ES-I3 (cell line): ENCODE measurements at regions not wholly inside any gene's neighbourhood (a gene's known extent, or its start where the extent isn't known, plus 50 kb on each side); places are given as distances from the start of the nearest gene placed in this dataset.
"Not testable (repeated sequence)": the region's sequence is repeated elsewhere in the genome, so short reads cannot be mapped to it uniquely, and the experiment has no call there.

ENCODE experiments used
- H3K36me3 ChIP-seq: 2 replicates; pipeline ENCODE4 v1.6.1; 2013; ENCODE audit warnings: mild to moderate bottlenecking, low read length, control low read depth, moderate library complexity; ENCODE audit not compliant: insufficient read depth
- H3K4me1 ChIP-seq: 2 replicates; pipeline ENCODE4 v1.6.1; 2013; ENCODE audit warnings: mild to moderate bottlenecking, control low read depth, low read length; ENCODE audit not compliant: insufficient read depth
- H3K9ac ChIP-seq: 2 replicates; pipeline ENCODE4 v1.6.1; 2013; ENCODE audit warnings: low read depth, mild to moderate bottlenecking, low read length, moderate library complexity
- H3K9me3 ChIP-seq: 2 replicates; pipeline ENCODE4 v1.6.1; 2013; ENCODE audit warnings: mild to moderate bottlenecking, low read length, moderate library complexity; ENCODE audit not compliant: control insufficient read depth, insufficient read depth

DNA sequence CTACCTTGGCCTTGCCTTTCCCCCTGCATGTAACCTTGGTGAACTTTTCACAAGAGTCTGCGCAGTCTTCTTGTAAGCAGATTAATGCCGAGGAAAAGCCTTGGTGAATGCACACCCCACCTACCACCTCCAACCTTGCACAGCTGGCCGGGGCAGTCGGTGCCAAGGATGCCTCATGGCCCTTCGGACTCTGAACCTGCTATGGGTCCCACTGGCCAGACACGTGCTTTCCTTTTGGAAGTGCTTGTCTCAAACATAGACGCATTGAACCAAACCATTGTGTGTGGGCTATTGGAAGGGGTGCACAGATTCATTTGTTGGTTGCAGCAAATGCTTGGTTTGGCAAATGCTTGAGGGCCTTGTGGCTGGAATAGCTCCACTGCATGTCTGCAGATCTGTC is 109.0 kb upstream of the PLGLB2 start:
- not testable (repeated sequence) for H3K9ac ChIP-seq, H3K9me3 ChIP-seq, H3K4me1 ChIP-seq, H3K36me3 ChIP-seq

DNA sequence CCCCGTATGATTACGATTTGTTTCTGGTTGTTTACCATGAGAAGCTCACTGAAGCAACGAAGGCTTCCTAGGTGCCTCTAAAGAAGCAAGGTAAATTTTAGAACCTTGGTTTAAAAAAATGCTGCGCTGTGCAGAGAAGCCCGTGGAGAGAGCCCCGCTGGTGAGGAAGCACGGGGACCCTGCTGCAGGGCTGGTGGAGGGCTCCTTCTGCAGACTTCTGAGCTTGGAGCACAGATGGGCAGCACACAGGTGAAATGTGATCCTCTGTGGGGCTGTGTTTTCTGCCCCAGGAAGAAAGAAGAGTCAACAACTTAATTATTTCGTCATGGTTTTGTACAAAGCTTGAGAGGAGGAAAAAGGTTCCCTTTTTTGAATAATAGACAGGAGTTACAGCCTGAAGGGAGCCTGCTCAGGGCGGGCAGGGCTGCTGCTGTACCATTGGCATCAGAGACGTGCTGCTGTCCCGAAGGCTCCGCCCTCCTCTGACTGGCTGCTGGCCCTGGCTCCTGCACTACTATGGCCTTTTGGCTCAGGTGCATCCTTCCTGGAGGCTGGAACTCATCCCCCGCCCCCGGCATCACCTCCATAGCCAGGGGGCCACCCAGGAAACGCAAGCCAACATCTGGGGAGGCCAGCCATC is 108.0 kb upstream of the PLGLB2 start:
- H3K4me1 ChIP-seq, H3K9ac ChIP-seq: not testable (repeated sequence)

DNA sequence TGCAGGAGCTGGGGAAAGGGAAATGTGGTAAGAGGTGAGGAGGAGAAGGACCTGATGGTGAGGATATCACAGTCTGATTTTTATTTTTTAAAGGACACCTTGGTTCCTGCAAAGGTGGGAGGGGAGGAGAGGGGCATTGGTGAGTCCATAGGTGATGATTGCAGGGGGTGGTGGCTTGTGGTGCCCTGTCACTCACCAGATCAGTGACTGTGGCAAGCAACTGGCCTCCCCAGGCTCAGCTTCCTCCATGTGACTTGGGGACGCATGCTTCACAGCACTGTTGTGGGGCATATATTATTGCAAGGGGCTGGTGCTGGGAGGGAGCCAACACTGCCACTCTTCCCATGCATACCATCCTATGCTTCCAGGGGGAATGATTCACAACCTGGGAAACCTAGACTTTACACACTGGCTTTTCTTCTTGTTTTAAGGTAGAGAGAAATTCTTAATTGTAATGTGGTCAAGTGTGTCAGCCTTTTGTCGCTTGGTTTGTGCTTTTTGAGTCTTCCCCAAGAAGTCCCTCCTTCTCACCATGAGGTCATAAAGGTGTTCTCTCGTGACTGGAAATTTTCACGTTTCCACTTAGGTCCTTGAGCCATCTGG is 106.8 kb upstream of the PLGLB2 start:
- H3K9me3 ChIP-seq, H3K36me3 ChIP-seq, H3K4me1 ChIP-seq, H3K9ac ChIP-seq: not testable (repeated sequence)

More for the DNA sequence above, 108.0 kb upstream of the PLGLB2 start:
- H3K9me3 ChIP-seq, H3K36me3 ChIP-seq: not testable (repeated sequence)

DNA sequence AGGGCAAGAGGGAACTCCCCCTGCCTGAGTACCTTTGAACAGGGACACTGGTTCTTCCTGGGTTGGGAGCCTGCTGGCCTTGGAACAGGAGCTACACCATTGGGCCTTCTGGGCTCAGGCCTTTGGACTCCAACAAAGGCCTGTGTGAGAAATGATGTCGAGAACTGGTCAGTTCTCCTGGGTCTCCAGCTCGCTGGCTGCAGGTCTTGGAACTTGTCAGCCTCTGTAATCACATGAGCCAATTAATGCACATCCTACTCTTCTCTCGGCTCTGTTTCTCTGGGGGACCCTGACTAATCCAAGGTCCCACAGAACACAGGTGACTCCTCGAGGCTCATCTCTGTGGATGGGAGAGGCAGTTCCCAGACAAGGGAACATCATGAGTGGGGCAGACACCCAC is 104.7 kb upstream of the PLGLB2 start:
- not testable (repeated sequence) for H3K36me3 ChIP-seq, H3K9ac ChIP-seq, H3K9me3 ChIP-seq, H3K4me1 ChIP-seq

DNA sequence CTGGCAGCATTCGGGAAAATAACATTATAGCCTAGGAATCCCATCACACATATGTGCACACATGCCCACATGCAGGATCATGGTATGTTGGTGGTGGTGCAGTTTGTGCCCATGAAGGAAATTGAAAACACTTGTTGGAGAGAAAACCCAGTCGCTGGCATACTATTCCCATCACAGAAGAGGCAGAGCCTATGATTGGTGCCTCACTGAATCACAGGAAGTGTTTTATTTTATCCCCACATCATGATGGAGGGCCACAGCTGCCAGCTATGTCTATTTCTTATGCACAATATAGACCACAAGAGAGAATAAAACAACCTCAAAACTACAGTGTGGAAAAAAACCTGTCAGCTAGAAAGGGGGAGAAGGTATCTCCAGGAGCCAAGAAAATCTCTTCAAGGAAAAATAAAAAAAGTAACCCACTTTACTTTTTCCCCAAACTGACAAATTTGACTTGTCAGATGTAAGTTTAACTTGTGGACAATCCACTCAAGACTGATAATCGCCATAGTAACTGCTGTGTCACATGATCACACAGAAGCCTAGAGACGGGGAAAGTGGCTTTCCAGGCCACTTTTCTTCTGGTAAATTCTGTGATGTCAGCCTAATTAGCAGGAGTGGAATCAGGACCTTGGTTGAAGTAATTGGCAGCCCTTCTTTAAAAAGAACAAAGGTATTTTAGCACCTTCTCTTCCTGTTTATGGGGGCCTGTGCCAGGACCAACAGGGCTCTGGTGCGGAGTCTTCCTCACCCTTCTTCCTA is 100.0 kb upstream of the PLGLB2 start:
- H3K9ac ChIP-seq, H3K9me3 ChIP-seq, H3K4me1 ChIP-seq, H3K36me3 ChIP-seq: not testable (repeated sequence)

DNA sequence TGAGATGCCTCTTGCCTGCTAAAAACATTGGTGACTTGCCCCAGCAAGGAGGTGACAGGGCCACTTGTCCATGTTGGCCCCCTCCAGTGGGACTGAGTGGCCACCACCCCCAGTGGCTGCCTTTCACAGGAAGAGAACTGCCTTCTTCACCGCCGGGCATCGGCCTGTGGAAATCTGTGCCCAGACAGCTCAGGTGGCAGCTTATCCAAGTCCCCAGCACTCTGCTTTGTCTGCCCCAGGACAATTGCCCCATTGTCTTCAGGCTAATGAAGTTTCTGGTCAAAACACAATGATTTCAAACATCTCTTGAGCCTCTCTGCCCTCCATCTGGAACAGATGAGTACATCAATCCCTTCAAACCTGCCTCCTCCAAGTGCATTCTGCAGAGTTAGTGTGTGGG is 99.1 kb upstream of the PLGLB2 start:
- not testable (repeated sequence) for H3K9ac ChIP-seq, H3K9me3 ChIP-seq, H3K36me3 ChIP-seq, H3K4me1 ChIP-seq

DNA sequence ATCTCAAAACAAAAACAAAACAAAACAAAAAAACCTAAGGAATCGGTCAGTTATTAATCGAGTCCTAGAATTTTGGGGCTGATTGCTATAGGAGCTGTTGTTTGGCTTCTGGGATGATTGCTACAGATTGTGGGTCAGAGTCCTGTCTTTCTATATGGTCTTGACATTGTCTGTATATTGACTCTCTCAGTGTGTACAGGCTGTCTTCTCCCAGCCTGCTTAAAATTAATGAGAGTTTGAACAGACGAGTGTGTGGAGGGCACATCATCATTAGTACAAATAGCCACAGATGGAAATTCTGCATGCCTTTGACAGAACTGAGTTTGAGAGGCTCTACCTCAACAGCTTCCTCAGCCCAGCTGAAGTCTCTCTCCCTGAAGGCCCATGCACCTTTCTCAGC is 98.0 kb upstream of the PLGLB2 start:
- H3K9me3 ChIP-seq, H3K36me3 ChIP-seq, H3K9ac ChIP-seq, H3K4me1 ChIP-seq: not testable (repeated sequence)

DNA sequence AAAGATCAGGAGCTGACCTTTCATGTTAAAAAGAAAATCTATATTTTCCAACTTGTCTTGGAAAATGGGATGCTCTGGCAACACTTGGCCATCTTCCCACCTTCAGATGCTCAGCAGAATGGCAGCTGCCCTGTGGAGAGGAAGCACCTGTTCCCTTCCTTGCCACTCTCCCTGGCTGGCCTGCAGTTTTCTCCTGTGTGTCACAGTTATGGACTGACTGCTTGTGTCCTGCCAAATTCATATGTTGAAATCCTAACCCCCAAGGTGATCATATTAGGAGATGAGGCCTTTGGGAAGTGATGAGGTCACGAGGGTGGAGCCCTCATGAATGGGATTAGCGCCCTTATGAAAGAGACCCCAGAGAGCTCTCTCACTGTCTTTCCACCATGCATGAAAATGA is 97.0 kb upstream of the PLGLB2 start:
- not testable (repeated sequence) for H3K36me3 ChIP-seq, H3K9ac ChIP-seq, H3K9me3 ChIP-seq, H3K4me1 ChIP-seq

DNA sequence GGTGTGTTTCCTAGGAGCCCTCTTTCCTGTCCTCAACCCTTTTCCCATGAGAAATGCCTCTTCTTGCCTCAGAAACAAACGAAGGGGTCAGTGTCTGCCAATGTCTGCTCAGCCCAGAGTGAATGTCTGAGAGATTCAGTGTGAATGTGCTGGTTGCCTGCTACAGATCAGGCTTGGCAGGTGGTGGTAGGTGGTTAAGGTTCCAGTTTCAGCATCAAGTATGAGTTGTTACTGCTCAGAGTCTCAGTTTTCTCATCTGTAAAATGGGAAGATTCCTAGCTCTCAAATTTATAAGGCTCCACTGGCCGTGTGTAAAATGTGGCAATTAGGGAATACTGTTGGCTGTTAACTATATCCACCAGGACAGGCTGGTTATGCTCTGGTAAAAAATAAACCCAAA is 96.3 kb upstream of the PLGLB2 start:
- not testable (repeated sequence) for H3K4me1 ChIP-seq, H3K36me3 ChIP-seq, H3K9me3 ChIP-seq, H3K9ac ChIP-seq

DNA sequence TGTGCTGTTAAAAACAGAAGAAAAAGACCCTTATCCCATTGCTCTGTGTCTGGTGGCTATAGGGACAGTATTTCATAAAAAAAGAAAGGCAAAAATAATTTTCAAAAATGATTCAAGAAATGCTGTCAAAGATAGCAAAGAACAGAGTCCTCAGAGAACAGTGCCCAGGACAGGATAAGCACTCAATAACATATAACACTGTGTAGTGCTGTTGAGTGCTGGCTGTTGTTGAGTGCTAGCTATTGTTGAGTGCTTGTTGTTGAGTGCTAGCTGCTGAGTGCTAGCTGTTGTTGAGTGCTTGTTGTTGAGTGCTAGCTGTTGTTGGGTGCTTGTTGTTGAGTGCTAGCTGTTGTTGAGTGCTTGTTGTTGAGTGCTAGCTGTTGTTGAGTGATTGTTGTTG is 94.5 kb upstream of the PLGLB2 start:
- not testable (repeated sequence) for H3K36me3 ChIP-seq, H3K9ac ChIP-seq, H3K4me1 ChIP-seq, H3K9me3 ChIP-seq

DNA sequence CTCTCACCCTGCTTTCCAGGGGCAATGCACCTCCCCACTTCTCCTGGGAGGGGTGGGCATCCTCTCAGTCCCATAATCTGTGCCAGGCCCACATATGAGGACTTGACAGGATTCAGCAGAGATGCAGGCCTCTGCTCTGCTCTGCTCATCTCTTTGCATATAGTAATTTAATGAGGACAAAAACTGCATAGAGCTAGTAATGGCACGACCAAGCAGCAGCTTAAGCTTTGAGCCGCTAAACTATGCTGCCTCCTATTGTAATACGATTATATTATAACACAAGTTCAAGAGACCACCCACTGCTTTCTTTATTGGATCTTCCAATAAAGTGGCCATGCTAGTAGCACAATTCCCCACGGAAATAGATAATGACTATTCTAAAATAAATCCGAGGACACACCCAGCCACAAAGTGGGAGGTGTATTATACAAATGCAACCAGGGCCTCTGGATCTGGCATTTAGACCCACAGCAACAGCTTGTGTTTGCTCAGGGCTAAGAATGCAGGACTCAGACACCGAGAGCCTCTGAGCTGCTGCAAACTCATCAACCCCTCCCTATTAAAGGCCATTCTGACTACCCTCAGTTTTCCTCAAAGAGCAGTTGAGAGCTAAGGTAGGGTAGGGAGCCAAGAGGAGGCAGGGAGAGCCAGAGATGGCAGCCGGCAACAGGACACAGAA is 93.6 kb upstream of the PLGLB2 start:
- H3K4me1 ChIP-seq, H3K36me3 ChIP-seq, H3K9me3 ChIP-seq, H3K9ac ChIP-seq: not testable (repeated sequence)

DNA sequence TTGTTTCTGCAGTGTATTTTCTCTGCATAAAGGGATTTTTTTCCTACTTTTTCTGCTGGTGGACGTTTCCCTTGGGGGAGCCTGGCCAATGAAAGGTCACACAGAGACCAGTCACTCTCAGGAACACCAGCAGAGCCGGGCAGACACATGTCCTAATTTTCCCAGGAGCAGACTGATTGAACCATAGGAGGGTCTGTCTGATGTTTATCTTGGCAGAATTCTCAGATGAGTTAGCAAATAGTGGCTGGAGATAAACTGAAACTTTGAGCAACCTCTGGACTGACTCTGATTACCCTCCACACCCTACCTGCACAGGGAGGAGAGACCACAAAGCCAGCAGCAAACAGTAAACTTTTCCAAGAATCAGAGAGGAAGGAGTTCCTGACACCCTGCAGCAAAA is 90.0 kb upstream of the PLGLB2 start:
- not testable (repeated sequence) for H3K4me1 ChIP-seq, H3K36me3 ChIP-seq, H3K9ac ChIP-seq, H3K9me3 ChIP-seq

DNA sequence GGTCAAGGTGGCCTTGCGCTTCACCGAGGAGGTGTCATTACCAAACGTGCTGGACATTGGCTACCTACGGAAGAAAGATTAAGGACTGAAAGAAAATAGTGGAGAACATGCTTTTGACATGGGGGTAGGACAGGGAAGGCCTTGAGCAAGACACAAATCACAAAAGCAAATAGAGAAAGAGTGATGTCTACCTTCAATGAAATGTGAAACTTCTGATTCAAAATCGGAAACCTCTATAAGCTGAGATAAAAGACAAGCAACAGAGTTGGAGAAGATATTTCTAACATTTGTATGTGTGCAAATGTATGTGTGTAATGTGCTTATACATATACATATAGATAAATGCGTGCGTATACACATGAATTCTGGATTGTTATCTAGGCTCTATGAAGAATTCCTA is 89.5 kb upstream of the PLGLB2 start:
- not testable (repeated sequence) for H3K9ac ChIP-seq, H3K9me3 ChIP-seq, H3K36me3 ChIP-seq, H3K4me1 ChIP-seq

DNA sequence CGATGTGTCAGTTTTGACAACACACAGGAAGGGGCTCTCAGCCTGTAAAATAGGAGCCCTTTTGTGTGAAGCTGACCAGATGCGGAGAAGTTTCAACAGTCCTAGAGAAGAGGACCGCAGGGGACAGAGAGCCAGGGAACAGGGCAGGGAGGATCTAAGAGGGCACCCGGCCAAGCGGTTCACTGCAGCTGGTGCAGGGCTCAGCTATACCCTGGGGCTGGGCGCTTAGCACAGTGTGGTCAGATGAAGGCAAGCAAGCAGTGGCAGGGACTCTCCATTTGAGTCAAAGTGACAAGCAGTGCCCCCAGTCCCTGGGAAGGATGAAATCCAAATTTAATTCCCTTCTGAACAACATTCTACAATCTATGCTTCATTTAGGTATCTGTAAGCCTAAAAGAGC is 88.9 kb upstream of the PLGLB2 start:
- H3K9ac ChIP-seq, H3K4me1 ChIP-seq, H3K9me3 ChIP-seq, H3K36me3 ChIP-seq: not testable (repeated sequence)

DNA sequence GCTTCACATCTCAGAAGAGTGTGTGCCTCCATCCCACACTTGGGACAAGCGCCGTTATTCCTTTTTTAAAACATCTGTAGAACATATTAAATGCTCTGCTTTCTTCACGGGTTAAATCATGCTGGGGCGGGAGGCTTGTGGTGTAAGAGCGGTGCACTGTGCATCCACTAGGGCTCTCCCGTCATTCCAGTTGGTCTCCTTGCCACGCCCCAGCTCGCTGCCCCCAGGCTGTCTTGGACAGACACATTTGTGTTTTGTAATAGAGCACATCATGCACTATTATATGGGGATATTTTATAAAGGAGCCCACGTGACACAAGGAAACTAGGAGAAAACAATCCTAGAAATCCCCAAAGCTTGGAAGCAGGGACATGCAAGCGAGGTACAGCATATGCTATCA is 87.7 kb upstream of the PLGLB2 start:
- H3K36me3 ChIP-seq, H3K9me3 ChIP-seq, H3K9ac ChIP-seq, H3K4me1 ChIP-seq: not testable (repeated sequence)
